ENCODE measurements at regions not wholly inside any gene's neighbourhood (a gene's known extent, or its start where the extent isn't known, plus 50 kb on each side); places are given as distances from the start of the nearest gene placed in this dataset.
"Not testable (repeated sequence)": the region's sequence is repeated elsewhere in the genome, so short reads cannot be mapped to it uniquely, and the experiment has no call there.

DNA sequence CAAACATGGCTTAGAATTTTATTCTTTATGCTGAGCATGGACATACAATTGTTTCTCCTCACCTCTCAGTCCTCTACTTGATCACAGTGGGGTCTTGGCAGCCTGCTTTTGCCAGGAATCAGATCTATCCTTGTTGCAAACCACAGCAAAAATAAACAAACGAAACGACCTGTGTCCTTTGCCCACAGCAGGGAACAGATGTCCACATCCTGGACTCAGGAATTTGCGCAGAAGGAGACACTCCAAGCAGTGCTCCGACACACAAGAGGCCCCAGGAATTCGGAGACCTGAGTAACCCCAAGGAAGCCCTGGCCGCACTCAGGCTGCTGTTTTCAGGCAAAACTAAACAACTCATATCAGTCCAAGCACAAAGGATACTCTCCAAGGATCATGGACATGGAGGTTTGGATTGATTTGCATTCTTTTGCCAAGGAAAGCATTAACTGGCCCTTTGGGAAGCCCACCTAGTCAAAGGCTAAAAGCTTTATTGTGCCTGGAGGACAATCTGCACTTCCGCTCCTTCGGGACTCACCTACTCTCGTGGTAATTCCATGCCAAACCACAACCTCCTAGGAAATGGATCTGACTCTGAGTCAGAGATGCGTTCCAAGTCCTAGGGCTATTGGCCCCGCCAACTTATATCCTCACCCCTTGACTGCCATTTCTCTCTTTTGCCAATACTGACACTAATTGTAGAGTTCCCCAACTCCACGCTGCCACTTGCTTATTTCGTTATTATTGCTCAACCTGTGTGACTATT lies 271.1 kb upstream of the CDH11 start:
- DNase-seq: no peak

DNA sequence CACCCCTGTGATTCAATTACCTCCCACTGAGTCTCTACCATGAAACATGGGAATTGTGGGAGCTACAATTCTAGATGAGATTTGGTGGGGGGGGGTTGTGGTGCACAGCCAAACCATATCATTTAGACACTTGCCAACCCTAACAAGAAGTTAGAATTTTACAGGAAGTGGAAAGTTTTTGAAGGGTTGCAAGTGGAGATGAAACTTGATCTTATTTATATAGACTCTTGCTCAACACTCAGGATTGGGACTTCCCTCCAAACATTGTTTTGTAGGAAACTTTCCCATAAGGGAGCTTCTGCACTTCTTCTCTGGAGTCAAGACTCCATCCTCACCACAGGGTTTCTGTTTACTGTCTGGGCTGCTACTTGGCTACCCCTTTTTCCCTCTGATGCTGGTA lies 266.7 kb upstream of the CDH11 start:
- no peak for DNase-seq

DNA sequence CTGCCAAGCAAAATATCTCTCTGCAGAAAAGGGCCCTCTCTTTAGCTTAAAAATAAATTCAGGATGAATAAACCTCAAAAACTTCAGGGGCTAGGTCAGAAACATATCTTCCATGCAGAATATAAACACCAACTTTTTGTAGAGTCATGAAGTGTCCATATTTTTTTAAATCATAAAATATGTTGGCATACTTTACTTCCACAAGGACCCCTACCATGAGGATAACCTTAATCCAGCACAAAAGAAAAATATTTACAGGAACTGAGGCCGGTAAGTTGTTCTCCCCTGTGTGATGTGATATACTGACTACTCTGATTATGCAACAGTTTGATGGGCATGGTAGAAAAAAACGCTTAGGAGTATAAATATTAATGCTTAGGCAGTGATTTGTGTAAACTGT lies 264.8 kb upstream of the CDH11 start:
- no peak for DNase-seq

DNA sequence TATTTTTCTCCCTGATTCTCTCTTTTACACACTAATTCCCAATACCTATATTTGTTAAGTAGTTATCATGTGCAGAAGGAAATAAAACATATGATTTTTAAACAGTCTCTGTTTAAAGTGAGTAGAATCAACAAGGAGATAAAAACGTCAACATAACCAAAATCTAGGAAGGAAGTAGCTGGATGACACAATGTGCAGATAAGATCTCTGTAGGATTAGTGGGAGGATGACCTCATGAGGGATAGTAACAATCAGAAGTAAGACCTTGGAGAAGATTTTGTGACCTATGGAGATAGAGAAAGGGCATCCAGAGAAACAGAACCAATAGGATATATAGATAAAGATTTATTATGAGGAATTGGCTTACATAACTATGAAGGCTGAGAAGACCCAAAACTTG lies 262.6 kb upstream of the CDH11 start:
- no peak for DNase-seq

DNA sequence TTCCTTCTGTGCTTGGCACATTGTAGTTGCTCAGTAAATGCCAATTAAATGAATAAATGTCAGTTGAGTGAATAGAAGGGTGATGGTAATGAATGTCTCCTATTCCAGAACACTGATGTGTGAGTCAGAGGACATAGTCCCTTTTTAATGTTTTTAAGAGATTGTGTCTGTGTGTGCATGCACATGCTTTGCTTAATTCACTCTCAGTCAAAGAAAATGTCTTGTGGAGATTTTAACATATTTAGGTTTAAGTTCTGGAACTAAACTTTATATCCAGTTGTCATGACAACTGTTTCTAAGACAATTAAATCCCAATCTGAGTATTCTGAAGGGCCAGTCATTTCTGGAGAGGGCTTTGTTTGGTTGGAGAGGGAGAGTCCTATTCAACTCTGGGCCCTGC lies 255.3 kb upstream of the CDH11 start:
- DNase-seq: no peak

DNA sequence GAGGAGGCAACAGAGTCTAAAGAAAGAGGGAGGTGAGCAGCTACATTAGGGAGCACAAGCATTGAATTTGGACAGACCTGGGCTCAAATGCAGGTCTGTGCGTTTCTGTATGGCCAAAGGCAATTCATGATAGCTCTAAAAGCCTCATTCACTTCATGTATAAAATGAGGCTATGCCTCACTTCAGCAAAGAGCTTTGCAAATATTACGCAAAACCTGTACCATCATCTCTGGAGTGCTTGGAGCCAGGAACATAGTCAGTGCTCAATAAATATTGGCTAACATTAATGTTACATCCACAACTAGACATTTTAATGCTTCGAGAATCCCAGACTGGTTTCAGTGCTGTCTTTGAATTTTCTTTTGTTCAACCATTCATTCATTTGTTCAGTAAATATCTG lies 254.7 kb upstream of the CDH11 start:
- no peak for DNase-seq

DNA sequence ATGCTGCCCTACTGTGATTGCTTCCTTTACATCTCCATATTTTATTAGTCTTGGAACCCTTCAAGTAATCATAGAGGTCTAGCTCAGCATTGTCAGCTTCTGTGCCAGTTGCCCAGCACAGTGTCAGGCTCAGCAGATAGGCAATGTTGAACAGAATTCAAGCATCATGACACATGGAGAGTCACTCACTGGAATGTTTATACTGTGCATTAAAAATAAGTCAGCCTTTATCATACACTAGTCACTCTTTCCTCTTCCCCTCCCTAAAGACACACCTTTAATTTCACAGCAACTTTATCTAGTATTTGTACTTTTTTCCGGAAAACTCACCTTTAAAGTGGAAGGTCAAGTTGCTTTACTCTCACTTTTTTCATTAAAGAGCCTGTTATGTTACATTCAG lies 253.8 kb upstream of the CDH11 start:
- DNase-seq: no peak

DNA sequence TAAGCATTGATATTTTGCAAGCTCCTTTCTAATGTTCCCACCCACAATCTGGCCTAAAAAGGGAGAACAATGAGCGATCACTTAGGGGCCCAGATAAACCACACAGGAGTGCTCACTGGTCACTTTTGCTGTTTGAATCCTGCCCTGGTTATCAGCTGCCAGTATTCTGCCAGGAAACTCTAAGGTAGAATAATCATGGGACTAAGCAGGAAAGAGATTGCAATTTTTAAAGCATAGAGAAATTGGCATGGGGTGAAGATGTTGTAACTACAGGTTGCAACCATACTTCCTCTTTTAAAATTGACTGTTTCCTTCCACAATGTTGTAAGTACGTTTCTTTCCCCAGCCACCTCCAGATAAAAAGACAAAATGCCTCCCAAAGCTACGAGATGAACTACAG lies 251.2 kb upstream of the CDH11 start:
- DNase-seq: no peak

DNA sequence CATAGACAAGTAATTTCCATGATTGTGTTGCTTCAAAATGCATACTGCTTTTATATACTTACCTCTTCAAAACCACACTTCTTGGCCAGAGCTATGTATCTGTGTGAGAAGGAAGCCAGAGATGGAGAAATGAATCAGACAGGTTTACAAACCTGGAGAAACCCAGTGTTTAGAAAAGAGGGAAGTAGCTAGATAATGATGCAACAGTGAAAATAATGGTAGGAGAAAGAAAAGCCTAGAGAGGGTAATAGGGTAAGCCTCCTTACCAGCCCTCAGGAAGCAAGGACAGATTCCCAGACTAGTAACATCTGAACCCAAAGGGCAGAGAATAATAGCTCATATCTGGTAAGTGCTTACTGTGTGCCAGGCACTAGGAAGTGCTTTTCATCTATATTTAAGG lies 250.3 kb upstream of the CDH11 start:
- no peak for DNase-seq

DNA sequence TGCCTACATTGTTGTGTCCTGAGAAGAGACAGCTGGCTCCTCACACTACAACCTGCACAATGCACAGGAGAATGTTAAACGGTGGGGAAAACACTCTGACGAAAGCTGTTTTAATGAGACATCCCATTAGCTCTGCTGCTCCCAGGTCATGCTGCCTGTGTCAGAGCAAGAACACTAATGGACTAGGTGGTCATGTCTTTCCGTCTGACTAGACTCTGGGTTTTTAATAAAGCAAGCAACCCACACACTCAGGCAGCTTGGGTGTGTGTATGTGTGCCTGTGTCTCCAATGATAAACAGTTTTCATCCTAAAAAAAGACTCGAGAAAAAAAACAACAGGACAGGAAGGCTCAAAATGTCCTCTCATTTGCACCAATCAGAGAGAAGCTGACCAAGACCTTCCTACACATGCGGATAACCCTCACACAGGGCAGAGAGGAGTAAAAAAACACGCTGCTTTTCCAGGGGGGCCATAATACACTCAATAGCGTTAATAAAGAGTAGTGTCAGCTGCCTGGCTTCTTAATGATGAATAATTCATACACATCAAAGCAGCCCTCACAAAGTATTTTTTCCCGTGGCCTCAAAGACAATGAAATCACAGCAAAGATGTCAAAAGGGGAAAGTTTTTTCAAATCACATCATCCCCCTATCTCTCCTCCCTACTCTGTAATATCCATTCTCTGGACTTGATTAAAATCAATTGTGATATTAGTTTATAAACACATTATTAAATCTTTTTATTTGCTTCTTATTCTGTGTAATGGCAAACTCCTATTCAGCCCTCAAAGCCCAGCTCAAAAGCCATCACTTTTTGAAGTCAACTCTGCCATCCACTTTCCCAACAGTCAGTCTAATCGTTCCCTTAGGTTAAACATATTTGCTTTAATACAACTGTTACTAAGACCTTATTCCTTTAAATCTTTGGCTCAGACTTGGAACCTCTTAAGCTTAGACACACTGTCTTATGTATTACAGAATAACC lies 244.2 kb upstream of the CDH11 start:
- no peak for DNase-seq

DNA sequence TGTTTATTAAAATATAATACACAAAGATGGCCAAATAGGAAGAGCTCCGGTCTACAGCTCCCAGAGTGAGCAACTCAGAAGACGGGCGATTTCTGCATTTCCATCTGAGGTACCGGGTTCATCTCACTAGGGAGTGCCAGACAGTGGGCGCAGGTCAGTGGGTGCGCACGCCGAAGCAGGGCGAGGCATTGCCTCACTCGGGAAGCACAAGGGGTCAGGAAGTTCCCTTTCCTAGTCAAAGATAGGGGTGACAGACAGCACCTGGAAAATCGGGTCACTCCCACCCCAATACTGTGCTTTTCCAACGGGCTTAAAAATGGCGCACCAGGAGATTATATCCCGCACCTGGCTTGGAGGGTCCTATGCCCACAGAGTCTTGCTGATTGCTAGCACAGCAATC lies 234.9 kb upstream of the CDH11 start:
- DNase-seq: not testable (repeated sequence)

DNA sequence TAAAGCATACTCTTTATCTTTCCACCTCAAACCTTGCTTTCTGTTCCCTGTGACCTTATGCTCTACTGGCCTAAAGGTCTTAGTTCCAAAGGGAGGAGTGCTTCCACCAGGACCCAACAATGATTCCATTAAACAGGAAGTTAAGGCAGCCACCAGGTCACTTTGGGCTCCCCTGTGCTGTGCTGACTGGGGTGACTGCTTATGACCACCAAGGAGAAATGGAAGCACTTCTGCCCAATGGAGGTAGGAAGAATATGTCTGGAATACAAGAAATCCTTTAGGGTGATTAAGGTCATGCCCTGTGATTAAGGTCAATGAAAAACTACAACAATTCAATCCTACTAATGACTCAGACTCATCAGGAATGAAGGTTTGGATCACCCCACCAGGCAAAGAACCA lies 233.8 kb upstream of the CDH11 start:
- no peak for DNase-seq

DNA sequence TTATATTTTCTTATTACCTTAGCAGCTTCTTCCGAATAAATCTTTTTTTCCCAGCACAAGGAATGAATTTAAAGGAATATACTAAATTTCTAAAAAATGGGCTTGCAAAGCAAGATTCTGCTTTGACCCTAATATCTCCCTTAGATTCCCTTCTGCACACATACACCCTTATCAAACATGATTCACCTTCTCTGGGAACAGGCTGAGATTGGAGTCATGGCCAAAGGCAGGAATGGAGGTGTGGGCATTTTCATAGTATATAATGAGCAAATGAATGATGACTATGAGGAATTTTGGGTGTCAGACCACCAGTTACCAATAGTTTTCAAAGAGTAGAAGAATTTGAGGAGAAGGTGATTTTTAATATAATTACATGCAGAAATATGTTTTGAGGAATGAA lies 231.3 kb upstream of the CDH11 start:
- no peak for DNase-seq

DNA sequence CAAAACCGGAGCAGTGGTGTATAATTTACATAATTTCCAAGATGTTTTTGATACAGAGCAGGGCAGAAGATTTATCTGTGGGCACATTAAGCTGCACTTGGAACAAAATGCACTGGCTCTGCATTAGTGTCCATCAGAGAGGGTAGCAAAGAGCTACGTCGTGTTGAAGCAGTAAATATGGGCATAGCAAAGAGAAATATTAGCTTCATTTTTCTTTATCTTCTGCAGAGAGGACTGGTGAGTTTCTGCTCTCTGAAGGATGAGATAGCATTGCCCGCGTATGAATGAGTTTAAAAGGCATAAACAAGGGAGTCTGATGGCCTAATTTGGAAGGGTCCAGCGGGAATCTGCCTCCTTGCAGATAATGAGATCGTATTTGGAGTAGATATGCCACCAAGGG lies 227.8 kb upstream of the CDH11 start:
- no peak for DNase-seq

DNA sequence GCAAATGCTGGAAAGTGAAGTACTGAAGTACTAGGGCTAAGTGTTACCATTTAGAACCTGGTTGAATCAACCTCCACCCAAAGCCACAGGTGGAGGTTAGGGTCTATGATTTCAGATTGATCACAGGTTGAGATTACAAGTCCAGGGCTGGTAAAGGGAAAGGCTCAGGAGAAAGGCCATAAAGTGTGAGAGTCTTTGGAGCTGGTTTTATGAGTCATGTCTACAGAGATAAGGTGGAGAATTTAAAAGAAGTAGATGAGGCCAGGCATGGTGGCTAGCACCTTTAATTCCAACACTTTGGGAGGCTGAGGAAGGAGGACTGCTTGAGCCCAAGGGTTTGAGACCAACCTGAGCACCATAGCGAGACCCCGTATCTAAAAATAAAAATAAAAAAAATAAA lies 221.7 kb upstream of the CDH11 start:
- no peak for DNase-seq

DNA sequence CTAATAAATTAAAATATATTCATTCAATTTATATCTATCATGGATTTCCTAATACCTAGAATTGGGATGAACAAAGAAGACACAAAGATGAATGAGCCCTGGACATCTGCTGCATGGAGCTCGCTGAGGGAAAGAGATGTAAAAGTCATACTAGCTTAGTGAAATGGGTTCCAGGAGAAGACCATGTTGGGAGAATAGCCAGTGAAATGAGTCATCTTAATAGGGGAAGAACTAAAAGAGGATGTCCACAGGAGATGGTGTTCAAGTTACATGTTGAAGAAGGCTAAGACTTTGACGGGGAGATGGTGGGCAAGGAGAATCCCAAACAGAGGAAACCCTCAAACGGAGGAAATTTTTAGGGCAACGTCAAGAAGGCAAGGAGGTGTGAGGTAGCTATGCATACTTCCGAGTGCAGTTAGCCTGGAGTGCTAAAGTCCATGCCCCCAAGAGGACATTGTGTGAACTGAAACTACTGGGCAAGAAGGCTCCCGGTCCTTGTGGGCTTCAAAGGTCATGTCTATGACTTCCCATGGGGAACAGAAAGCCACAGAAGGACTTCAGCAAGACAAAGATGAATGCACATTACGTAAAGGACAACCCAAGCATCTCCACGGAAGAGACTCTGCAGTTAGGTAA lies 220.5 kb upstream of the CDH11 start:
- DNase-seq: no peak

DNA sequence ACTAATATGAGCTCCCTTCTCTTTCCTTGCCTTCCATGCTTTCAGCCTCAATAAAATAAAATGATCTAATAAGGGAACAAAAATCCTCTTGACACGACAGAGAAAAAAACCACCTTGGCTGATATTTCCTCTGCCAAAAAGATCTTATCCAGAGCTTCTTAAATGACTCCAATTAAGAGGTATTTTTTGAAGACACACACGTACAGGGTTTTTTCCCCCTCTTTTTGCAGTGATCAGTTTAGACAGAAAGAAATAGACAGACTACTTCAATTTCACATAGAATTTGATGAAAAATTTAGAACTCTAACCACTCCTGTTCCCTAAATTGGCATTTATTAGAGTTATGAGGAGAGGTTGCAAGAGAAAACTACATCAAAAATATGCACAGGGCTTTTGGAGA lies 217.2 kb upstream of the CDH11 start:
- no peak for DNase-seq

DNA sequence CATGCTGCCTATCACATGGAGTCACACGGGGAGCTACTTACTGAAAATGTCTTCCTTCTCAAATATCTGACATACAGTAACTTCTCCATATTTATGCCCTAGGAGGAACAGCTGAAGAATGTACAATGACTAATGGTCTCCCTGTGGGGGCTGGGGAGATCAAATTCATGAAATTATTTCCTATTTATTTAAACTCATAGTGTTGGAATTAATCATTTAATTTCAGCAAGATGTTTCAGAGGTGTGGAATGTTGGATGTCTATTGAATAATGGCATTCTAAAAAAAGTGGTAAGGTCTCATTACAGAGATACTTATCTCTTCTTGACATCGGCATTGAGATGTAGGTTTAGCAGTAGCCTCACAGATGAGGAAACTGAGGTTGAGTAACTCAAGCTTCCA lies 214.3 kb upstream of the CDH11 start:
- DNase-seq: no peak

DNA sequence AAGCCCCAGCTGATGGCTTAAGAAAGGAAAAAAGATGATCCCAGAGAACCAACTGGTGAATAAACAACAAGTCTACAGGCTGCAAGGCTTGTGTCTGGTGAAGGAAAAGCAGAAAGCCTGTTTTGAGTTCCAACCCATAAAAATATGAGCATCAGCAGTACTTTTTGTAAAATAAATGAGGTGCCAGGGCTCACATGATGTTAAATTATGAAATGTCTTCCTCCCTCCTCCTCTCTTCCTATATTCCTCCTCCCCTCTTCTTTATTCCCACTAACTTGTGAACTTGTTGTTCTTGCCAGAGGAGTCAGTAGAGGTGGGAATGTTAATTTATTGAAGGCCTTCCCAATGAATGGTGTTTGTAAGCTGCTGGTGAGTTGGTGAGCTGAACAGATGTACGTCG lies 212.2 kb upstream of the CDH11 start:
- no peak for DNase-seq

DNA sequence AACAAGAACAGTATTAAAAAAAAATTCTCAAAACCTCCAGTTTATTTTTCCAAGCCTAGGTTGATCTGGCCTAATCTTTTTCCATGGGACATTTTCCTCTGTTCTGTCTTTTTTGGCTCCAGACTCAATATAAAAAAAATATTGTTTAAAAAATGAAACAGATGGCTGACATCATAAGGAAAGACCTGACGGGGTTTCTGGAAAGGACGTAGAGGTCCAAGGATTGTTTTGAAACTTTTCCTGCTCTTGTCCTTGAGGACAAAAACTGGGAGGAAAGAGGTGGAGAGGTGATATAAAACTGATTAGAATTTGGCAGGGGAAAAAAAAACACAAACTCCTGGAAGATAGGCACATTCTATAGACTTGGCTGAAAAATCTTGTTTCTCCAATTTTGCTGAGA lies 211.4 kb upstream of the CDH11 start:
- no peak for DNase-seq

DNA sequence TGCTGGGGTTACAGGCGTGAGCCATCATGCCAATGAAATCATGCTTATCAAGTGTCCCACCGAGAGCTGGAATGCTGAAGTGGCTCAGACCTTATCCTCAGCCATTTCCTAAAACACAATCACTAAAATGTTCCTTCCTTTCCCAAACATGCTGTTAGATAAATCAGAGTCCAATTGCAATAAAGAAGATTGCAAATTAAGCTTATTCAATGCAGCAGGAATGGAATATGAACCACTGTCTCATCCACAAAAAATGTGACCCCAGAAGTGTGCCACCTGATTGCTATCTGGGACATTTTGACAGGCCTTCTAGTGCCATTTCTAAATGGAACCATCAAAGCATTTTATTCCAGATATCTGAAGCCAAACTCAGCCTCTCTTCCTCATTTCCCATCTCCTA lies 205.5 kb upstream of the CDH11 start:
- no peak for DNase-seq

DNA sequence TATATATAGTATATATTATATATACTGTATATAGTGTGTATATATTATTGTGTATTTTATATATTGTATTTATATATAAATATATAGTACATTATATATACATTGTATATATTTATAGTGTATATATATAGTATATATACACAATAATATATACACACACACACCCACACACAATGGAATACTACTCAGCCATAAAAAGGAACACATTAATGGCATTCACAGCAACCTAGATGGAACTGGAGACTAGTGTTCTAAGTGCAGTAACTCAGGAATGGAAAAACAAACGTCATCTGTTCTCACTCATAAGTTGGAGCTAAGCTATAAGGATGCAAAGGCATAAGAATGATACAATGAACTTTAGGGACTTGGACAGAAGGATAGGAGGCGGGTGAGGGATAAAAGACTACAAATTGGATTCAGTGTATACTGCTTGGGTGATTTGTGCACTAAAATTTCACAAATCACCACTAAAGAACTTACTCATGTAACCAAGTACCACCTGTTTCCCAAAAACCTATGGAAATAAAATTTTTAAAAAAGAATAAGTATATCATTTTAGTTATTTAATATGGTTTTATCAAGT lies 201.9 kb upstream of the CDH11 start:
- DNase-seq: no peak

DNA sequence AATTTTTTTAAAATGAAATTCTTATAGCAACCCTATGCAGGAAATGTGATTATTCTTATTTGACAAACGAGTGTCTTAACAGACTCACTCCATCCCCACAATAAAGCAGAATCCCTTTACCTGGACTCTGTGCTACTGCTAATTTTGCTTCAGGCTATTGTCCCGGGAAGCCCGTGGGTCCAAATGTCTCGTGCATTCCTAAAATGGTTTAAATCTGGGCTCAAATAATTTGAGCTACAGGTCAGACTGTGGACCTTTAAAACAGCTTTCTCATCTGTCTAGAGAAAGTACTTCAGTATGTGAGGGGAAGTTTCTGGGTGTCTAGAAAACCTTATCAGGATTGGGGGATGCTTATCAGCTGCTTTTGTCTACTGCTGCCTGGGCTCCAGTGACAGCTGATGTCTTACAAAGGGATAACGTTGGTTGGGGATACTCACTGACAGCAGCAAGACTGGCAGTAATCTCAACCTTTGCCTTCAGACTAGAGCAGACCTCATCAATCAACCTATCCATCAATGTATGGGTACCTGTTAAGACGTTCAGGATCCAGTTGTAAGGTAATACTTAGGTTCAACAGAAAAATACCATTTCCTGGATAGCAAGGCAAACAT lies 197.9 kb upstream of the CDH11 start:
- no peak for DNase-seq
